SIG-M5 treated with dmso at 0.1 percent for 504 hours (cell line): ENCODE measurements at regions not wholly inside any gene's neighbourhood (a gene's known extent, or its start where the extent isn't known, plus 50 kb on each side); places are given as distances from the start of the nearest gene placed in this dataset.

Experiments
- DNase-seq: peaks from one replicate; lab custom pipeline; 2025; ENCODE audit not compliant: unreplicated experiment; lab: John Stamatoyannopoulos, UW

GRCh38 chr2:216745453-216745852, 50.1 kb upstream of the IGFBP5 start:
- DNase-seq, result no peak
